NCI-H82 (cell line): ENCODE measurements at regions not wholly inside any gene's neighbourhood (a gene's known extent, or its start where the extent isn't known, plus 50 kb on each side); places are given as distances from the start of the nearest gene placed in this dataset.

Experiments
- DNase-seq: peaks from one replicate; lab custom pipeline; 2025; lab: John Stamatoyannopoulos, UW

- peak; percentile 16 for DNase-seq
These were observed 60.0 kb downstream of the NRN1 start for GRCh38 chr6:5946701-5947100.

GRCh38 chr6:5946181-5946580, 60.5 kb downstream of the NRN1 start:
- no peak for DNase-seq

- DNase-seq = no peak
These were observed 63.1 kb downstream of the NRN1 start for GRCh38 chr6:5943591-5943990.

- DNase-seq = no peak
These were observed 64.1 kb downstream of the NRN1 start for GRCh38 chr6:5942591-5942990.

GRCh38 chr6:5941188-5941587, 65.5 kb downstream of the NRN1 start:
- DNase-seq = no peak

GRCh38 chr6:5938934-5939333, 67.8 kb downstream of the NRN1 start:
- DNase-seq = no peak

- DNase-seq = peak; percentile 30
These were observed 68.6 kb downstream of the NRN1 start for GRCh38 chr6:5937936-5938706.

GRCh38 chr6:5937169-5937909, 69.4 kb downstream of the NRN1 start:
- no peak for DNase-seq

- no peak for DNase-seq
These were observed 70.1 kb downstream of the NRN1 start for GRCh38 chr6:5936631-5937030.

GRCh38 chr6:5936140-5936539, 70.6 kb downstream of the NRN1 start:
- DNase-seq = no peak

- DNase-seq = no peak
These were observed 75.8 kb downstream of the NRN1 start for GRCh38 chr6:5930968-5931367.

- DNase-seq = no peak
These were observed 76.5 kb downstream of the NRN1 start for GRCh38 chr6:5930143-5930770.

GRCh38 chr6:5923840-5924239, 82.9 kb downstream of the NRN1 start:
- DNase-seq = no peak

- DNase-seq = peak; percentile 19
These were observed 84.5 kb downstream of the NRN1 start for GRCh38 chr6:5922230-5922629.

- DNase-seq = no peak
These were observed 97.0 kb downstream of the NRN1 start for GRCh38 chr6:5909721-5910120.

- DNase-seq = no peak
These were observed 99.9 kb downstream of the NRN1 start for GRCh38 chr6:5906842-5907241.

- DNase-seq = no peak
These were observed 100.4 kb downstream of the NRN1 start for GRCh38 chr6:5906340-5906670.

GRCh38 chr6:5905431-5906339, 101.0 kb downstream of the NRN1 start:
- DNase-seq = no peak

GRCh38 chr6:5904532-5904931, 102.2 kb downstream of the NRN1 start:
- no peak for DNase-seq

- DNase-seq = no peak
These were observed 107.3 kb downstream of the NRN1 start for GRCh38 chr6:5899216-5900045.

- no peak for DNase-seq
These were observed 108.2 kb downstream of the NRN1 start for GRCh38 chr6:5898563-5898962.
